LNCAP (cell line): ENCODE measurements at regions not wholly inside any gene's neighbourhood (a gene's known extent, or its start where the extent isn't known, plus 50 kb on each side); places are given as distances from the start of the nearest gene placed in this dataset.

Source experiments
- TF ChIP-seq, protein P1 (sequence below): fragments of 450-650 bp; IDR thresholded peaks from 2 replicates; pipeline ENCODE4 v1.5.1; 2017; ENCODE audit warnings: mild to moderate bottlenecking

DNA sequence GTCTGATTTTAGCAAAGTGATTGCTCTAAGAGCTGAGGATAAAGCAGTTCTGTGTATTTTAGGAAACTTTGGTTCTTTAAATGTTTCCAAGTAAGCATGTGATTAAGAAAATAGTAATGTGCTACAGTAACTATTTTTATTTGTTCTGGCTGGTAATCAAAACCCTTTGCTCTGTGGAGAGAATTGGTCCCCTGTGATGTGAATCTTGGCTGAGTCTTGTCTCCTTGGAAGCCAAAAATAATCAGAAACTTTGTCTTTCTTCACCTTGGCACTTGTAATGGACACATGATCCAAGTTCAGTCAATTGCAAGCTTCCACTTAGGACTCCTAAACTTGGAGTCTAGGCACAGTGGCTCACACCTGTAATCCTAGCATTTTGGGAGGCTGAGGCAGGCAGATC is 422.7 kb upstream of the CDH20 start:
- TF ChIP-seq, protein P1, sequence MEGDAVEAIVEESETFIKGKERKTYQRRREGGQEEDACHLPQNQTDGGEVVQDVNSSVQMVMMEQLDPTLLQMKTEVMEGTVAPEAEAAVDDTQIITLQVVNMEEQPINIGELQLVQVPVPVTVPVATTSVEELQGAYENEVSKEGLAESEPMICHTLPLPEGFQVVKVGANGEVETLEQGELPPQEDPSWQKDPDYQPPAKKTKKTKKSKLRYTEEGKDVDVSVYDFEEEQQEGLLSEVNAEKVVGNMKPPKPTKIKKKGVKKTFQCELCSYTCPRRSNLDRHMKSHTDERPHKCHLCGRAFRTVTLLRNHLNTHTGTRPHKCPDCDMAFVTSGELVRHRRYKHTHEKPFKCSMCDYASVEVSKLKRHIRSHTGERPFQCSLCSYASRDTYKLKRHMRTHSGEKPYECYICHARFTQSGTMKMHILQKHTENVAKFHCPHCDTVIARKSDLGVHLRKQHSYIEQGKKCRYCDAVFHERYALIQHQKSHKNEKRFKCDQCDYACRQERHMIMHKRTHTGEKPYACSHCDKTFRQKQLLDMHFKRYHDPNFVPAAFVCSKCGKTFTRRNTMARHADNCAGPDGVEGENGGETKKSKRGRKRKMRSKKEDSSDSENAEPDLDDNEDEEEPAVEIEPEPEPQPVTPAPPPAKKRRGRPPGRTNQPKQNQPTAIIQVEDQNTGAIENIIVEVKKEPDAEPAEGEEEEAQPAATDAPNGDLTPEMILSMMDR, result no peak

DNA sequence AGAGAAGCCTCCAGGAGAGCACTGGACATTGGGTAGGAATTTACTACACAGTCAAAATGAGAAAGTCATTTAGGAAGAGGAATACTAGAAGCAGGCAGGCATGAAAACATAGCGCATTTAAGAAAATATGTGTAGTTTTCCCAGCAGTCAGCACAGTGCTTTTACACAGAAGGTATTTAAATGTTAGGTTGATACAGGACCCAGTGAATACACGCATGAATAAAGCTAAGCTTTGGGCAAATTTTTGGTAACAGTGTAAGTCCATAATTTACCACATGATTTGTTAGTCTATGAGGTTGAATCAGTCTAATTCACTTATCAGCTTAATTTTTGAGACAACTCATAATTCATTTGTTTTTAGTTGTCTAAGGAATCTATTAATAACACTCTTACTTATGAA is 421.7 kb upstream of the CDH20 start:
- TF ChIP-seq, protein P1, result no peak

DNA sequence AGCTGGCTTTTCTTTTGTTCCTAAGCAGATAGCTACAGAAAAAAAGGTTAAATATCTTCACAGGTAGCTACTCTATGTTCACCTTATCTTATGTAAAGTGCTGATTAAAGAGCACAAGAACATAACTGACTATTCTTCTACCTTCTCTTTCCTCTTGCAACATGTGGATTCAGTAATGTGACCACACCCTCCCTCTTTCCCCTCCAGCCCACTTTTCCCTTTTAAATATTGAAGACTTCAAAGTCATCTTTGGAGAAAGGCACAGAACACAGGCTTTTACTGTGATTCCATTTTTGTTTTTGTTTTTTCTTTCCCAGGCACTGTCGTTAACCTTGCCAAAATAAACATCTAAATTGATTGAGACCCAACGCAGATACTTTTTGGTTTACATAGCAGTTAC is 418.1 kb upstream of the CDH20 start:
- TF ChIP-seq, protein P1, result no peak

DNA sequence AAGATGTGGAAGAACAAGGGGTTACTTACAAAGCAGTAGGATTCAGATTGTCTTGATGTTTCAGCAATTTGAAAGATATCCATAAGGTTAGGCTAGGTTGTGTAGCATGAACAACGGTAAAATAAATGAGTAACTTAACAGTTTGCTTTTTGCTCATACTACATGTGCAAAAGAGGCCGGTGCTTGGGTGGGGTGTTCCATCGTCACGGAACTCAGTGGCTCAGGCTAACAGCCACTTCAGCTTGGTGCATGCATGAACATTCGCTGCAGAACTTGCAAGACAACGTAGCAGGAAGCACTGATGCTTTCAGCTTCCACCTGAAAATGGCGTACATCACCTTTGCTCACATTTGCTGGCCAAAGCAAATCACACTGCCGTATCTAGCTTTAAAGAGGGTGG is 407.3 kb upstream of the CDH20 start:
- TF ChIP-seq, protein P1, result no peak

DNA sequence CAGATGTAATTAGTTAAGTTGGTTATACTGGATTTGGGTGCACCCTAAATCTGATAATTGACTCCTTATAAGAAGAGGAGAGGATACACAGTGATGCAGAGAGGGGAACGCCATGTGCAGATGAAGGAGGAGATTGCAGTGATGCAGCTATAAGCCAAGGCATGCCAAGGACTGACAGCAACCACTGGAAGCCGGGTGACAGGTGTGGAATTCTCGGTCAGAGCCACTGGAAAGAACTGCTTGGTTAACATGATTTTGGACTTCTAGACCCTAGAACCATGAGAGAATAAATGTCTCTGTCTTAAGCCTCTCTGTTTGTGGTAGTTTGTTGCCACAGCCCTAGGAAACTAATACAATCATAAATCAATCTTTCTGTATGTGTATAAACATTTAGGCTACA is 403.3 kb upstream of the CDH20 start:
- TF ChIP-seq, protein P1, result no peak

DNA sequence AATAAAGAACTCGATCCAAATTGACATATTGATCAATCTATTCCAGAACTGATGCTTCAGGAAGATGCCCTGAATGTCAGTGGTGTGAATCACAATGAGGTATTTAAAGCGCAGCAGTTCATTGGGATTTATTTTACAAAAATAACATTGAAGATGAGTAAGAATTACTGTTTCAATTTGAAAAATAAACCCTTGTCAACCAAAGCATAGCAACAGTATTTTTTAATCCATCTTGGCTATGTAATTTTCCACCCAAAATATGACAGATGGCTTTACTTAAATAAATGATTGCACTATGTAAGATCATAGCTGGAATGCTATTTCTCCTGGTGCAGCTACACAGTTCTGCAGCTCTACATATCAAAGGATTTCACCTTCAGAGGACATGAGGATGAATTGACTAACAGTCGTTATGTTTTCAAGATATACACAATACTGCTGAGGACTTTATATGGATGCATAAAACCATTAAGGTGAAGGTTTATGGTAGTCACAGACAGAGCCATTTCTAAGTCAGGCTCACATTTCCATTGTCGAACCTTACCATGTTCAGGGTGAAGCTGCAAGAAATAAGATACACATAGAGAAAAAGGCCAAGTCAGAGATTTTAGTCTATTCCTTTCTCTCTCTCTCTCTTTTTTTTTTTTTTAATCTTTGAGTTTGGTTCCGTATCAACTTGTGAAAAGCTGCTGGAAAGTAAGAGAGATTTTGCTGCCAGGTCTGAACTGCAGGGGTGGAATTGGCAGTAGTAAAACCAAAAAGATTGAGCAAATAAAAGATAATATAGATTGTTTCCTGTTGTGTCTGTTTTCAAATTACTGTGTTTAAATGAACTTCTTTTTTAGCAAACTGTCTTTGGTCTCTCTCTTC is 398.0 kb upstream of the CDH20 start:
- TF ChIP-seq, protein P1, result no peak

DNA sequence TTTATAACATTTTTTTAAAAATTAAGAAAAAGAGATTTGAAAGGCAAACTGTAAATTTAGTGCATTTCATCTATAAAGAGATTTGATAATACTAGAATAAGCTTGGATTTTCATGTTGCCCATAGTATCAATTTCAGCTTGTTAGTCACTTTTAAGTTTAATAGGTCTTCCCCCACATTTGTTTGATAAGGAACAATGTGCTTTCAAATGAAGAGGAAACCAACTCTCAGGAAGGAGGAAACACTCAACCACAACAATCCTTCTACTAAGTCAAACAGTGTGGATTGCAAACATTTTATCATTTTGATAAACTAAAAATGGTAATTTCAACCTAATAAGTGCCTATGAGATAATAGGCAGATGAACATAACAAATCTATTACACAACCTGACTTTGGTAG is 397.1 kb upstream of the CDH20 start:
- TF ChIP-seq, protein P1, result no peak
